Prostate gland (tissue), 2 donors: ENCODE measurements at regions not wholly inside any gene's neighbourhood (a gene's known extent, or its start where the extent isn't known, plus 50 kb on each side); places are given as distances from the start of the nearest gene placed in this dataset.

Source experiments
- DNase-seq: peaks from one replicate; pipeline ENCODE4 v3.0.0-alpha.2; 2019; ENCODE audit warnings: low spot score
- H3K27ac ChIP-seq, 2 donors: fragments of 200-600 bp; sonication (generic); 2 replicates each; pipeline ENCODE4 v1.5.1; 2017 to 2019
- H3K27me3 ChIP-seq: fragments of 200-600 bp; sonication (generic); replicated peaks from 2 replicates; pipeline ENCODE4 v1.5.1; 2019; ENCODE audit not compliant: insufficient read depth
- H3K36me3 ChIP-seq, 2 donors: fragments of 200-600 bp; sonication (generic); 1 replicate in 1 of 2; 2 replicates in 1 of 2; pipeline versions ENCODE4 v1.5.1 to v1.8.1; 2017 to 2019
- H3K4me1 ChIP-seq: fragments of 200-600 bp; sonication (generic); replicated peaks from 2 replicates; pipeline ENCODE4 v1.5.1; 2019
- H3K4me3 ChIP-seq, 2 donors: fragments of 200-600 bp; sonication (generic); 2 replicates each; pipeline ENCODE4 v1.5.1; 2017 to 2019
- H3K9me3 ChIP-seq: fragments of 200-600 bp; sonication (generic); 2 replicates; pipeline ENCODE4 v1.5.1; 2017
- POLR2A ChIP-seq: fragments of 450-650 bp; IDR thresholded peaks from one replicate; pipeline ENCODE4 v1.6.1; 2016; ENCODE audit warnings: antibody characterized with exemption, mild to moderate bottlenecking
- POLR2AphosphoS5 ChIP-seq: sonication (generic); formaldehyde crosslinking; IDR thresholded peaks from one replicate; pipeline ENCODE4 v1.6.1; 2017; ENCODE audit warnings: antibody characterized with exemption
- WGBS: methylation state at CpG from one replicate; pipeline ENCODE4 v1.1.5; 2018; 5-methylcytosine and 5-hydroxymethylcytosine counted together
- intact Hi-C: fragments of 100-400 bp; cut with DNase I; formaldehyde crosslinking; loops from one replicate; pipeline ENCODE4 v1.14.2; 2022
- TF ChIP-seq, protein P1 (sequence below), 4 experiments: fragments of 200-600 bp in 2 of 4; fragments of 450-650 bp in 2 of 4; sonication (generic) in 2 of 4; IDR thresholded peaks; 1 replicate in 3 of 4; 2 replicates in 1 of 4; pipeline ENCODE4 v1.5.1; 2016 to 2019; ENCODE audit warnings: antibody characterized with exemption in 4 of 4, mild to moderate bottlenecking in 2 of 4, moderate library complexity in 2 of 4

DNA sequence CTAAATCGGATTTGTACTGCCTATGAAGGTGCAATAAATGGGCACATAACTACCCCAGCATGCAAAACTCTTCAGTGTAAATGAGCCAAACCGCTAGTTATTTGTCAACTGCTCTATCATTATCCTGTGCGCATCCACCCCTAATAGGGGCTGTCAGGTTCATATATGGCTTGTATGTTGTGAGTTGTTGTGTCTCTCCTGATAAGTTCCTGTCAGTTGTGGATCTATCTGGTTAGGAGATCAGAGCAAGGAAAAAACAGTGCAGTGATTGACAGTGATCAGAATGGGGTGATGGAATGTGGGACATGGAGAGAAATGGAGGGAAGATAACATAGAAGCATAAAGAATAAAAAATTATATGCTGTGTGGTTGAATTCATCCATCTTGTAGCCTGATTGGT, 686.9 kb upstream of the ID4 start:
- Histone ChIP-seq H3K36me3 (no peaks in the 10 kb centered on the region), H3K4me1 (no peaks in the 10 kb centered on the region), H3K9me3 (no peaks in the 10 kb centered on the region), H3K27ac (no peak overlapping the region), H3K27me3 (no peaks in the 10 kb centered on the region), H3K4me3 (no peak overlapping the region)
- TF ChIP-seq, protein P1, sequence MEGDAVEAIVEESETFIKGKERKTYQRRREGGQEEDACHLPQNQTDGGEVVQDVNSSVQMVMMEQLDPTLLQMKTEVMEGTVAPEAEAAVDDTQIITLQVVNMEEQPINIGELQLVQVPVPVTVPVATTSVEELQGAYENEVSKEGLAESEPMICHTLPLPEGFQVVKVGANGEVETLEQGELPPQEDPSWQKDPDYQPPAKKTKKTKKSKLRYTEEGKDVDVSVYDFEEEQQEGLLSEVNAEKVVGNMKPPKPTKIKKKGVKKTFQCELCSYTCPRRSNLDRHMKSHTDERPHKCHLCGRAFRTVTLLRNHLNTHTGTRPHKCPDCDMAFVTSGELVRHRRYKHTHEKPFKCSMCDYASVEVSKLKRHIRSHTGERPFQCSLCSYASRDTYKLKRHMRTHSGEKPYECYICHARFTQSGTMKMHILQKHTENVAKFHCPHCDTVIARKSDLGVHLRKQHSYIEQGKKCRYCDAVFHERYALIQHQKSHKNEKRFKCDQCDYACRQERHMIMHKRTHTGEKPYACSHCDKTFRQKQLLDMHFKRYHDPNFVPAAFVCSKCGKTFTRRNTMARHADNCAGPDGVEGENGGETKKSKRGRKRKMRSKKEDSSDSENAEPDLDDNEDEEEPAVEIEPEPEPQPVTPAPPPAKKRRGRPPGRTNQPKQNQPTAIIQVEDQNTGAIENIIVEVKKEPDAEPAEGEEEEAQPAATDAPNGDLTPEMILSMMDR (IDR thresholded peaks at IDR 0.05) = no peak
- TF ChIP-seq POLR2A (no peak), POLR2AphosphoS5 (no peak)
- intact Hi-C loops = no loop called here
- WGBS = 65% methylated on average over 3 of the region's 3 CpGs
- DNase-seq = no peak

DNA sequence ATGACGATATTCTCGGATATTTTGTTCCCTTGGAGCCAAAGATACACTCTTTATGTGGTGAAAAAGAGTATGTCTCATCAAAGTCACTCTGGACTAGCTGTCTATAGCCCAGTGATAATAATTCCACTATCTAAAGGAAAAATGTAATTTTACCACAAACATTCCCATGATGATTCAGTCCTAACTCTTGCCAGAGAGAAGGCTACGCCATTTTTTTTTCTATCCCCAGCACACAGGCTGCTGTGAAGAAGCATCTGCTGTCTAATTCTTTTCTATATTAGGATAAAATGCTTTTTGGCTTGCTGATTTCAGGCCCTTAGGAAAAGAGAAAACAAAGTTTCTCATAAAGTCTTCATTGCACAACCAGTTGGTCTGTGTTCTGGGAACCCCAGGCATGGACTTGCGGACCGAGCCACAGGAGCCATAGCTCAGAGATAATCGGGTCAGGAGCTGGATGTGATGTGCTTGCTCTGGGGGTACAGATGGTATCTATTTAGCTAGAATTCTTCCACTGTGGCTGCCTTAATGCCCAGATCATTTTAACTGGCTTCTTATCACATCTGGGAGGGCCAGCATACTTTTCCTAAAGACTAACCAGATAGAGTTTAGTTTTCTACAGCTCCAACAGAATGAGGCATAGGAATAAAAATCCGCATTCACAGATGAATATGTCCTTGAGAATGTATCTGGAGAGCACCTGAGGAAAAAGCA, 683.7 kb upstream of the ID4 start:
- H3K4me1 ChIP-seq = no peaks in the 10 kb centered on the region
- intact Hi-C loops = no loop called here
- peak overlapping the region in 1 of 2 donors; percentile 32 for H3K27ac ChIP-seq
- H3K27me3 ChIP-seq = no peaks in the 10 kb centered on the region
- 65% methylated on average over 7 of the region's 7 CpGs for WGBS
- H3K36me3 ChIP-seq = no peaks in the 10 kb centered on the region
- no peaks in the 10 kb centered on the region for H3K9me3 ChIP-seq
- no peak for DNase-seq
- H3K4me3 ChIP-seq = no peak overlapping the region
- TF ChIP-seq POLR2A (no peak), POLR2AphosphoS5 (no peak)
- TF ChIP-seq, protein P1 (IDR thresholded peaks at IDR 0.05) = no peak

DNA sequence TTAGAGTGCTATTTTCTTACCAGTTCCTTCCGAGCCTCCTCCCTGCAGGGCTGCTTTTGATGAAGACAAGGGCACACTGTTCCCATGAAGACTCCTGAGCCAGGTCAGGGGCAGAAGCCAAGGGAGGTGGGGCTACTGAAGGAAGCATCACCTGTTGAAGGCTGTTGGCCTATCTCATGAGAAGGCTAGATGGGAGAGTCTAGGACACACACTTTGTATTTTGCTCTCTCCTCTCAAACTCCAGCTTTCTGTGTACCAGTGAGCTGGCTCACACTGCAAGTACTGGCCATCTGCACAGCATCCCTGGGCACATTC, 683.2 kb upstream of the ID4 start:
- no peak overlapping the region for H3K27ac ChIP-seq
- TF ChIP-seq POLR2AphosphoS5 (no peak), POLR2A (no peak)
- TF ChIP-seq, protein P1 (IDR thresholded peaks at IDR 0.05) = no peak
- H3K4me3 ChIP-seq = no peak overlapping the region
- no peaks in the 10 kb centered on the region for H3K4me1 ChIP-seq
- H3K36me3 ChIP-seq = no peaks in the 10 kb centered on the region
- H3K27me3 ChIP-seq = no peaks in the 10 kb centered on the region
- H3K9me3 ChIP-seq = no peaks in the 10 kb centered on the region
- 29% methylated on average over 1 of the region's 1 CpG for WGBS
- no peak for DNase-seq
- intact Hi-C loops = no loop called here

DNA sequence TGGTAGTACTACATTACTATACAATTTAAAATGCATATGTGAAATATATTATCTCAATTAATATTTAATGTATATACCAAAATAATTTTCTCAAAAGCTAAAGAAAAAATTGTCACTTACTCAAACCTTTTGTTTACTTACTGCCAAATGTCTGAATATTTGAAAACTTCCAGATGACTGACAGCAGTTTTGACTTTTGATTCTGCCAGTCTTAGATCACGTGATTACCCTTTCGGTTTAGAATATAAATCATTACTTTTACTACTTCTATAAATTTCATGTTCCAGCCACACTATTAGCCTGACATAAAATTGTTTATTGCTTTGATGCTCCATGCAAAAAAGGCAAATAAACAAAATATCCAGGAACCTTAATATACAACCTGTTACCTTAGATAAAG, 680.7 kb upstream of the ID4 start:
- Histone ChIP-seq H3K27ac (no peak overlapping the region), H3K27me3 (no peaks in the 10 kb centered on the region), H3K4me3 (no peak overlapping the region), H3K4me1 (no peaks in the 10 kb centered on the region), H3K36me3 (no peaks in the 10 kb centered on the region), H3K9me3 (no peaks in the 10 kb centered on the region)
- no peak for TF ChIP-seq POLR2AphosphoS5
- TF ChIP-seq, protein P1 (IDR thresholded peaks at IDR 0.05) = no peak
- no peak for TF ChIP-seq POLR2A
- intact Hi-C loops = no loop called here
- no peak for DNase-seq
- WGBS = 70% methylated on average over 2 of the region's 2 CpGs

DNA sequence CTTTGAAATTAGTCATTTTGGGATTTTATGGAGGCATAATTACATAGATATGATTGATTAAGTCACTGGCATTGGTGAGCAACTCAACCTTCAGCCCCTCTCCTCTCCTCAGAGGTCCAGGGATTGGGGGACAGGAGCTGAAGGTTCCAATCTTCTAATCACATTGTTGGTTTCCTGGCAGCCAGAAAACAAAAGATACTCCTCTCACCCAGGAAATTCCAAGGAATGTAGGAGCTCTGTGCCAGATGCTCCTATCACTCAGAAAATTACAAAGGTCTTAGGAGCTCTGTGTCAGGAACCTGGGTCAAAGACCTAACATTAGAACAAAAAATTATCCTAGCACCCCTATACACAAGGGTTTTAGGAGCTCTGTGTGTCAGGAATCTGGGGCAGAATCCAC, 679.7 kb upstream of the ID4 start:
- H3K27me3 ChIP-seq = no peaks in the 10 kb centered on the region
- TF ChIP-seq POLR2A (no peak), POLR2AphosphoS5 (no peak)
- TF ChIP-seq, protein P1 (IDR thresholded peaks at IDR 0.05) = no peak
- H3K4me1 ChIP-seq = no peaks in the 10 kb centered on the region
- no peaks in the 10 kb centered on the region for H3K9me3 ChIP-seq
- intact Hi-C loops = no loop called here
- DNase-seq = no peak
- no peak overlapping the region for H3K27ac ChIP-seq
- no peaks in the 10 kb centered on the region for H3K36me3 ChIP-seq
- no peak overlapping the region for H3K4me3 ChIP-seq
